ENCODE measurements at regions not wholly inside any gene's neighbourhood (a gene's known extent, or its start where the extent isn't known, plus 50 kb on each side); places are given as distances from the start of the nearest gene placed in this dataset.

DNA sequence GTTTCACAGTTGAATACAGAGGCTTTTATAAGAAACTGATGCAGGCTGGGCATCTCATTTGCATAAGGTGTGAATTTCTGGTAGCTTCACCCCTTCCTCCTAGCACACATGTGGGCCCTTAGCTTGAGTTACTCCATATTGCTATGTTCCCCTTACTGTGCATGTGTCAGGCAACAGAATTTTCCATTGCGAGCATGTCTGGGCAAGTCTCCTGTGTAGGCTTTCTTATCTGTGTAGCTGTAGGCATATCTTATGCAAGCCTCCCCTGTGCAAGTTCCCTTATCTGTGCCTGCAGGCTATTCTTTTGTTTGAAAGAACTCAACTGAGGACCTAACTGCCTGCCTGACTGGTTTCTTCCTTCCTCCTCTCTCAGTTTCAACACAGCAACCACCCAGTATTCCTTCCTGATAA lies 597.4 kb upstream of the CDH5 start:
- TF ChIP-seq EP300 (IDR thresholded peaks at IDR 0.05), result no peak
- TF ChIP-seq, protein P1, sequence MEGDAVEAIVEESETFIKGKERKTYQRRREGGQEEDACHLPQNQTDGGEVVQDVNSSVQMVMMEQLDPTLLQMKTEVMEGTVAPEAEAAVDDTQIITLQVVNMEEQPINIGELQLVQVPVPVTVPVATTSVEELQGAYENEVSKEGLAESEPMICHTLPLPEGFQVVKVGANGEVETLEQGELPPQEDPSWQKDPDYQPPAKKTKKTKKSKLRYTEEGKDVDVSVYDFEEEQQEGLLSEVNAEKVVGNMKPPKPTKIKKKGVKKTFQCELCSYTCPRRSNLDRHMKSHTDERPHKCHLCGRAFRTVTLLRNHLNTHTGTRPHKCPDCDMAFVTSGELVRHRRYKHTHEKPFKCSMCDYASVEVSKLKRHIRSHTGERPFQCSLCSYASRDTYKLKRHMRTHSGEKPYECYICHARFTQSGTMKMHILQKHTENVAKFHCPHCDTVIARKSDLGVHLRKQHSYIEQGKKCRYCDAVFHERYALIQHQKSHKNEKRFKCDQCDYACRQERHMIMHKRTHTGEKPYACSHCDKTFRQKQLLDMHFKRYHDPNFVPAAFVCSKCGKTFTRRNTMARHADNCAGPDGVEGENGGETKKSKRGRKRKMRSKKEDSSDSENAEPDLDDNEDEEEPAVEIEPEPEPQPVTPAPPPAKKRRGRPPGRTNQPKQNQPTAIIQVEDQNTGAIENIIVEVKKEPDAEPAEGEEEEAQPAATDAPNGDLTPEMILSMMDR (IDR thresholded peaks at IDR 0.05), result no peak

Data from suprapubic skin (tissue), 3 donors.